ENCODE measurements at regions not wholly inside any gene's neighbourhood (a gene's known extent, or its start where the extent isn't known, plus 50 kb on each side); places are given as distances from the start of the nearest gene placed in this dataset.

- no peaks in the 10 kb centered on the region for H3K36me3 ChIP-seq (ENCODE audit: control insufficient read depth in 2 of 4, insufficient read depth in 4 of 4, low read length in 3 of 4)
- H2AFZ ChIP-seq (ENCODE audit: low read length), result no peak overlapping the region
- H3K9me3 ChIP-seq (ENCODE audit: insufficient read depth in 2 of 2, low read depth in 1 of 2, low read length in 1 of 2), result peaks cover 4% of the 10 kb centered on the region in 2 experiments; a peak in 1 of 4 replicates
- DNase-seq (ENCODE audit: low read depth in 1 of 2, low spot score in 2 of 2), result no peak
- H3K27me3 ChIP-seq (replicated peaks in 1 of 4; ENCODE audit: control insufficient read depth in 3 of 4, extremely low read depth in 1 of 4, insufficient read depth in 3 of 4, low read length in 3 of 4), result no peaks in the 10 kb centered on the region
- no peak overlapping the region for H2BK20ac ChIP-seq (ENCODE audit: low read length)
- CTCF ChIA-PET (ENCODE audit: partially characterized antibody), result no interaction called here
- no peak overlapping the region for H3K27ac ChIP-seq (ENCODE audit: low read depth, low read length)
- H3K4me2 ChIP-seq (ENCODE audit: insufficient read depth in 1 of 2, low read depth in 2 of 2, low read length in 2 of 2), result no peak overlapping the region
- H4K8ac ChIP-seq (ENCODE audit: extremely low read depth, insufficient read depth, low read length), result no peak overlapping the region
- H3K4me3 ChIP-seq (ENCODE audit: extremely low read depth in 1 of 4, insufficient read depth in 2 of 4, low read depth in 3 of 4, low read length in 4 of 4), result no peak overlapping the region
- H3K23ac ChIP-seq (ENCODE audit: insufficient read length), result no peak overlapping the region
- H3K4me1 ChIP-seq (replicated peaks in 1 of 4; ENCODE audit: control insufficient read depth in 3 of 4, insufficient read depth in 4 of 4, low read length in 3 of 4), result no peaks in the 10 kb centered on the region
- H4K20me1 ChIP-seq (replicated peaks in 1 of 2; ENCODE audit: control insufficient read depth in 1 of 2, insufficient read depth in 2 of 2, low read length in 2 of 2), result no peaks in the 10 kb centered on the region
- FAIRE-seq, result no peak
- no peak overlapping the region for H3K18ac ChIP-seq (ENCODE audit: extremely low read depth, low read length)
- H3K23me2 ChIP-seq (ENCODE audit: low read depth, low read length), result no peaks in the 10 kb centered on the region
- H2AK5ac ChIP-seq (ENCODE audit: low read depth, low read length), result no peak overlapping the region
- H2BK12ac ChIP-seq (ENCODE audit: low read depth, low read length), result no peak overlapping the region
- no peak overlapping the region for H3K4ac ChIP-seq (replicated peaks; ENCODE audit: insufficient read length, low read depth, low read length)
- H3K56ac ChIP-seq (replicated peaks; ENCODE audit: insufficient read length, low read depth, low read length), result no peak overlapping the region
- H3K14ac ChIP-seq (ENCODE audit: insufficient read length), result no peak overlapping the region
- no peak overlapping the region for H2BK5ac ChIP-seq (ENCODE audit: low read depth, low read length)
- no peak overlapping the region for H3K9ac ChIP-seq (replicated peaks in 1 of 4; ENCODE audit: extremely low read depth in 1 of 4, low read depth in 3 of 4, low read length in 3 of 4)
- no peak overlapping the region for H4K5ac ChIP-seq (ENCODE audit: insufficient read length, low read depth, low read length)
- POLR2A ChIA-PET (ENCODE audit: partially characterized antibody), result no interaction called here
- no peak overlapping the region for H2BK120ac ChIP-seq (replicated peaks; ENCODE audit: low read depth, low read length)
- H3K79me2 ChIP-seq (ENCODE audit: control insufficient read depth in 1 of 2, insufficient read depth in 2 of 2, low read length in 2 of 2), result no peaks in the 10 kb centered on the region
- no peak overlapping the region for H2BK15ac ChIP-seq (ENCODE audit: low read length)
- H3K79me1 ChIP-seq (ENCODE audit: low read depth, low read length), result no peaks in the 10 kb centered on the region
- H4K91ac ChIP-seq (replicated peaks; ENCODE audit: insufficient read length, low read length), result no peak overlapping the region
- WGBS, 2 experiments (ENCODE audit: extremely low coverage in 1 of 2, insufficient coverage in 1 of 2, insufficient read length in 1 of 2, insufficient replicate concordance in 2 of 2, low coverage in 1 of 2, low lambda C conversion rate in 2 of 2, missing lambda C conversion rate in 1 of 2), result 94% methylated on average over 4 of the region's 4 CpGs; no CpG with 5 or more reads in 1 of the 2 experiments
- TF ChIP-seq CTBP2 (IDR thresholded peaks at IDR 0.05; ENCODE audit: borderline replicate concordance, insufficient read depth, insufficient read length, low read length) (no peak), NANOG (IDR thresholded peaks at IDR 0.05; ENCODE audit: insufficient read depth, low read depth, low read length, poor library complexity, severe bottlenecking) (no peak), FOSL1 (IDR thresholded peaks at IDR 0.05; ENCODE audit: insufficient read depth, low read depth, low read length) (no peak), USF2 (IDR thresholded peaks at IDR 0.05; ENCODE audit: low read length) (no peak), SIN3A (conservative IDR thresholded peaks at IDR 0.05 in 1 of 2, IDR thresholded peaks at IDR 0.05 in 1 of 2; ENCODE audit: low read depth in 1 of 2, low read length in 2 of 2) (no peak), KDM1A (IDR thresholded peaks at IDR 0.05; ENCODE audit: borderline replicate concordance, low read length) (no peak), CHD1 (IDR thresholded peaks at IDR 0.05; ENCODE audit: low read depth, low read length) (no peak), TBP (IDR thresholded peaks at IDR 0.05; ENCODE audit: low read depth, low read length) (no peak), TAF1 (IDR thresholded peaks at IDR 0.05; ENCODE audit: low read depth, low read length) (no peak), POU5F1 (IDR thresholded peaks at IDR 0.05; ENCODE audit: low read depth, low read length) (no peak), SIRT6 (IDR thresholded peaks at IDR 0.05; ENCODE audit: low read length) (no peak), EZH2 (IDR thresholded peaks at IDR 0.05; ENCODE audit: low read depth, low read length, severe bottlenecking) (no peak), RNF2 (IDR thresholded peaks at IDR 0.05; ENCODE audit: borderline replicate concordance, low read depth, low read length, missing control alignments, poor library complexity, severe bottlenecking) (no peak)
These were observed 968.6 kb downstream of the TLE4 start for GRCh38 chr9:80540387-80540786.
